ENCODE measurements at regions not wholly inside any gene's neighbourhood (a gene's known extent, or its start where the extent isn't known, plus 50 kb on each side); places are given as distances from the start of the nearest gene placed in this dataset.

- DNase-seq (ENCODE audit: extremely low read depth in 1 of 11, low read depth in 9 of 11, low spot score in 4 of 11) = no peak
Observed at GRCh38 chr3:193865339-193865738, 270.6 kb upstream of the HES1 start.

- no peak for DNase-seq (ENCODE audit: extremely low read depth in 1 of 11, low read depth in 9 of 11, low spot score in 4 of 11)
Observed at GRCh38 chr3:193865896-193866480, 270.0 kb upstream of the HES1 start.

GRCh38 chr3:193868590-193868989 lies 267.4 kb upstream of the HES1 start:
- DNase-seq (ENCODE audit: extremely low read depth in 1 of 11, low read depth in 9 of 11, low spot score in 4 of 11) = no peak

GRCh38 chr3:193869221-193870201 lies 266.4 kb upstream of the HES1 start:
- no peak for DNase-seq (ENCODE audit: extremely low read depth in 1 of 11, low read depth in 9 of 11, low spot score in 4 of 11)

GRCh38 chr3:193870376-193871219 lies 265.4 kb upstream of the HES1 start:
- DNase-seq (ENCODE audit: extremely low read depth in 1 of 11, low read depth in 9 of 11, low spot score in 4 of 11) = no peak

- no peak for DNase-seq (ENCODE audit: extremely low read depth in 1 of 11, low read depth in 9 of 11, low spot score in 4 of 11)
Observed at GRCh38 chr3:193871220-193871485, 264.8 kb upstream of the HES1 start.

- no peak for DNase-seq (ENCODE audit: extremely low read depth in 1 of 11, low read depth in 9 of 11, low spot score in 4 of 11)
Observed at GRCh38 chr3:193872265-193872753, 263.6 kb upstream of the HES1 start.

GRCh38 chr3:193873426-193874201 lies 262.3 kb upstream of the HES1 start:
- no peak for DNase-seq (ENCODE audit: extremely low read depth in 1 of 11, low read depth in 9 of 11, low spot score in 4 of 11)

- no peak for DNase-seq (ENCODE audit: extremely low read depth in 1 of 11, low read depth in 9 of 11, low spot score in 4 of 11)
Observed at GRCh38 chr3:193874512-193874911, 261.4 kb upstream of the HES1 start.

GRCh38 chr3:193874997-193875593 lies 260.9 kb upstream of the HES1 start:
- DNase-seq (ENCODE audit: extremely low read depth in 1 of 11, low read depth in 9 of 11, low spot score in 4 of 11) = no peak

- DNase-seq (ENCODE audit: extremely low read depth in 1 of 11, low read depth in 9 of 11, low spot score in 4 of 11) = no peak
Observed at GRCh38 chr3:193875601-193876321, 260.2 kb upstream of the HES1 start.

- DNase-seq (ENCODE audit: extremely low read depth in 1 of 11, low read depth in 9 of 11, low spot score in 4 of 11) = no peak
Observed at GRCh38 chr3:193879099-193879863, 256.7 kb upstream of the HES1 start.

GRCh38 chr3:193879864-193880242 lies 256.1 kb upstream of the HES1 start:
- no peak for DNase-seq (ENCODE audit: extremely low read depth in 1 of 11, low read depth in 9 of 11, low spot score in 4 of 11)

GRCh38 chr3:193882091-193882490 lies 253.9 kb upstream of the HES1 start:
- DNase-seq (ENCODE audit: extremely low read depth in 1 of 11, low read depth in 9 of 11, low spot score in 4 of 11) = no peak

GRCh38 chr3:193883551-193883950 lies 252.4 kb upstream of the HES1 start:
- DNase-seq (ENCODE audit: extremely low read depth in 1 of 11, low read depth in 9 of 11, low spot score in 4 of 11) = no peak

- no peak for DNase-seq (ENCODE audit: extremely low read depth in 1 of 11, low read depth in 9 of 11, low spot score in 4 of 11)
Observed at GRCh38 chr3:193884027-193884426, 251.9 kb upstream of the HES1 start.

GRCh38 chr3:193884652-193885051 lies 251.3 kb upstream of the HES1 start:
- DNase-seq (ENCODE audit: extremely low read depth in 1 of 11, low read depth in 9 of 11, low spot score in 4 of 11) = no peak

Measured in renal cortex interstitium (tissue), 11 donors.